ENCODE measurements at regions not wholly inside any gene's neighbourhood (a gene's known extent, or its start where the extent isn't known, plus 50 kb on each side); places are given as distances from the start of the nearest gene placed in this dataset.

DNA sequence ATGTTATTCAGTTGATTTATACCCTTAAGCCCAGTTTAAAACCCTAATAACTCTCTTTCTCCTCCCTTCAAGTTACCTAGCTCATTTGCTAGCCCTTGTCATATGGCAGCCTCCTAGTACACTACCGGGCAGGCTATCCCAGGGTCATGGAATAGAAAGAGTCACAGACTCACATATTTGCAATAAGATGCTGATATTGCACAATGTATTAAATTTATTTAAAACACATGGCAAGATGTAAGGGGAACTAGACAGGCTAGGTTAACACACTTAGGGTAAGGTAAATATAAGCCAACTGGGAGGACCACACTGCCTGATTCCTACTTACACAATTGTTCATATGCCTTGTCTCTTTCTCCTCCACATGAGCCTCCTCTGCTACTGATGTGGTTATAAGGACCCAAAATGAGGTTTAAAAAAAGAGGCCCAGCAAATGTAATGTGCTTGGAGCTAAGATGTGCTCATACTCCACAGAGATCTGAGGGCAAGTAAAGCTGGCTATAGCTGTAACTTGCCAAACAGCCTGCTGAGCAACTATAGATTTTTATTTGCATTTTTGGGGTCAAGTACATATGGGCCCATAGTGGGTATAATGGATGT is 130.0 kb downstream of the ENC1 start:
- TF ChIP-seq, protein P1, sequence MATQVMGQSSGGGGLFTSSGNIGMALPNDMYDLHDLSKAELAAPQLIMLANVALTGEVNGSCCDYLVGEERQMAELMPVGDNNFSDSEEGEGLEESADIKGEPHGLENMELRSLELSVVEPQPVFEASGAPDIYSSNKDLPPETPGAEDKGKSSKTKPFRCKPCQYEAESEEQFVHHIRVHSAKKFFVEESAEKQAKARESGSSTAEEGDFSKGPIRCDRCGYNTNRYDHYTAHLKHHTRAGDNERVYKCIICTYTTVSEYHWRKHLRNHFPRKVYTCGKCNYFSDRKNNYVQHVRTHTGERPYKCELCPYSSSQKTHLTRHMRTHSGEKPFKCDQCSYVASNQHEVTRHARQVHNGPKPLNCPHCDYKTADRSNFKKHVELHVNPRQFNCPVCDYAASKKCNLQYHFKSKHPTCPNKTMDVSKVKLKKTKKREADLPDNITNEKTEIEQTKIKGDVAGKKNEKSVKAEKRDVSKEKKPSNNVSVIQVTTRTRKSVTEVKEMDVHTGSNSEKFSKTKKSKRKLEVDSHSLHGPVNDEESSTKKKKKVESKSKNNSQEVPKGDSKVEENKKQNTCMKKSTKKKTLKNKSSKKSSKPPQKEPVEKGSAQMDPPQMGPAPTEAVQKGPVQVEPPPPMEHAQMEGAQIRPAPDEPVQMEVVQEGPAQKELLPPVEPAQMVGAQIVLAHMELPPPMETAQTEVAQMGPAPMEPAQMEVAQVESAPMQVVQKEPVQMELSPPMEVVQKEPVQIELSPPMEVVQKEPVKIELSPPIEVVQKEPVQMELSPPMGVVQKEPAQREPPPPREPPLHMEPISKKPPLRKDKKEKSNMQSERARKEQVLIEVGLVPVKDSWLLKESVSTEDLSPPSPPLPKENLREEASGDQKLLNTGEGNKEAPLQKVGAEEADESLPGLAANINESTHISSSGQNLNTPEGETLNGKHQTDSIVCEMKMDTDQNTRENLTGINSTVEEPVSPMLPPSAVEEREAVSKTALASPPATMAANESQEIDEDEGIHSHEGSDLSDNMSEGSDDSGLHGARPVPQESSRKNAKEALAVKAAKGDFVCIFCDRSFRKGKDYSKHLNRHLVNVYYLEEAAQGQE (IDR thresholded peaks at IDR 0.05; ENCODE audit: borderline replicate concordance), result no peak
- no peak for TF ChIP-seq EZH2 (IDR thresholded peaks at IDR 0.05; ENCODE audit: borderline replicate concordance, insufficient read depth, low read length, poor library complexity, severe bottlenecking)
- no peak for TF ChIP-seq CTCF (IDR thresholded peaks at IDR 0.05; ENCODE audit: poor library complexity, severe bottlenecking)
- no peak for TF ChIP-seq RAD21 (conservative IDR thresholded peaks at IDR 0.05)
- no peak for TF ChIP-seq TAF1 (IDR thresholded peaks at IDR 0.05; ENCODE audit: low read depth)
